ENCODE measurements at regions not wholly inside any gene's neighbourhood (a gene's known extent, or its start where the extent isn't known, plus 50 kb on each side); places are given as distances from the start of the nearest gene placed in this dataset.

GRCh38 chr12:46453428-46453827, 80.9 kb upstream of the SLC38A2 start:
- DNase-seq (ENCODE audit: low spot score) = no peak
- no peak for FAIRE-seq

DNA sequence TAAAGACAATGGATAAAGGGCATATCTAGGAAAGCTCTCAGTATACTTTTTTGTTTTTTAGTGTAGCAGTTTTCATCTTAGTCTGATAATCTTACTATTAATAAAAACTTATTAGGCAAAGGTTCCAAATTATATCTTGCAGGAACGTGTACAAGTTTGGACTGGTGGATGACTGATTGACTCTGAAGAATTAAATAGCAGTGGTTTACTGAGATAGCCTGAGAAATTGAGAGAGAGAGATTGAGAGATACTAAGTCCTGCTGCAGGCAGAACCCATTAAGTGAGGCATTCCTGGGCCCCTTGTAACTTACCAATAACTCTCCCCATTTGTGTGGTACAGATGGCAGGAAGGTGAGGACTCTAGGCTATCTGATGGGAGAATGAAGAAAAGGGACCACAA, 80.2 kb upstream of the SLC38A2 start:
- FAIRE-seq (no peak), DNase-seq (ENCODE audit: low spot score) (no peak)

GRCh38 chr12:46452061-46452615, 79.6 kb upstream of the SLC38A2 start:
- FAIRE-seq (no peak), DNase-seq (ENCODE audit: low spot score) (no peak)

DNA sequence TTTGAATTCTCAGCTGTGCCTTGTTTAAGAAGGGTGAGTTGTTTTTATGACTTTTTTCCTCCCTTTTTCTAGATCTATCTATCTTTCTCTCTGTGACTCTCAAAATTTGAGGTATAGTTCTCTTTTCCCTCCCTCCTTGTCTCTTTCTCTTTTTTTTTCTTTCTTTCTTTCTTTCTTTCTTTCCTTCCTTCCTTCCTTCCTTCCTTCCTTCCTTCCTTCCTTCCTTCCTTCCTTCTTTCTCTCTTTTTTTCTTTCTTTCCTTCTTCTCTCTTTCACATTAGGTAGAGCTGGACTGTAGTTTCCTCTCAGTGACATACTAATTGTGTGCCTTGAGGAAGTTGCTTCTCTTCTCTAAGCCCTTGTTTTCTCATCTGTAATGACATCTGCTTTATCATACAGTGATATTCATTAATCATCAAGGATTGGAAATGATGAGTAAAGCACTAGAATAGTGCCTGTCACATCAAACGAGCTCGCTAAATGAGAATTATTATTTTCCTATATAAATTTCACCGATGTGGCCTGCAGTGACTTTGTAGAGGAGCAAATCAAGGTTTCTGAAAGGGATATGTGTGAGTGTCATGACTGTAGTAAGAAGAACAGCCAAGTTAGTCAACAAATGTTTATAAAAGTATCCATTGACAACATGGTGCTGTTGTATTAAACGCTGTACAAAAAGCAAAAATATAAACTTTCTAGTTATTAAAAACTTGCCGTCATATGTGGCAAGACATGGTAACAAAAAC, 78.9 kb upstream of the SLC38A2 start:
- FAIRE-seq = no peak
- DNase-seq (ENCODE audit: low spot score) = no peak

DNA sequence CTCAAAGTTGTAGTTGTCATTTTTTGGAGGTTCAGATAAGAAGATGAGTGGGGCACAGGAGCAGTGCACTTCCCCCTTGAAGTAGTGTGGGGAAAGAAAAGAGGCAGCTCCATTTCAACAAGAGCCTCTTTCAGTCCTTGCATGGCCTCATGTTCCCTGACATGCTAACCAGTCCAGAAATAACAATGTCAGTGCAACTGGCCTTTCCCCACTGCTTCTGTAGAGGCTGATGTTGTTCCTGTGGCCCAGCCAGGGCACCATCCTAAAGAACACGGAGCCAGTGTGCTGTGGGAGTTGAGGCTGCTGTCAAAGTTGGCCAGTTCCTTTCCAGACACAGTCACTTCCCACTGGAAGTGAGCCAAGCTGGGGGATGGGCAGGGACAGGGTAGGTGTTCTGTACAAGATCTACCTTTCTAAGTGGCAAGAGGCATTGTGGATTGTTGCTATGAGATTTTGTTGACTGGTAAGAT, 77.7 kb upstream of the SLC38A2 start:
- FAIRE-seq = no peak
- DNase-seq (ENCODE audit: low spot score) = no peak

GRCh38 chr12:46449856-46450255, 77.3 kb upstream of the SLC38A2 start:
- FAIRE-seq (no peak), DNase-seq (ENCODE audit: low spot score) (no peak)

- FAIRE-seq = no peak
- no peak for DNase-seq (ENCODE audit: low spot score)
These were observed 76.7 kb upstream of the SLC38A2 start for GRCh38 chr12:46449316-46449715.

- FAIRE-seq (no peak), DNase-seq (ENCODE audit: low spot score) (no peak)
These were observed 74.1 kb upstream of the SLC38A2 start for GRCh38 chr12:46446645-46447044.

GRCh38 chr12:46445551-46446235, 73.1 kb upstream of the SLC38A2 start:
- FAIRE-seq (no peak), DNase-seq (ENCODE audit: low spot score) (no peak)

GRCh38 chr12:46445093-46445492, 72.5 kb upstream of the SLC38A2 start:
- FAIRE-seq (no peak), DNase-seq (ENCODE audit: low spot score) (no peak)

GRCh38 chr12:46443594-46444263, 71.2 kb upstream of the SLC38A2 start:
- DNase-seq (ENCODE audit: low spot score) (no peak), FAIRE-seq (no peak)

- no peak for DNase-seq (ENCODE audit: low spot score)
- no peak for FAIRE-seq
These were observed 70.2 kb upstream of the SLC38A2 start for GRCh38 chr12:46442738-46443137.

DNA sequence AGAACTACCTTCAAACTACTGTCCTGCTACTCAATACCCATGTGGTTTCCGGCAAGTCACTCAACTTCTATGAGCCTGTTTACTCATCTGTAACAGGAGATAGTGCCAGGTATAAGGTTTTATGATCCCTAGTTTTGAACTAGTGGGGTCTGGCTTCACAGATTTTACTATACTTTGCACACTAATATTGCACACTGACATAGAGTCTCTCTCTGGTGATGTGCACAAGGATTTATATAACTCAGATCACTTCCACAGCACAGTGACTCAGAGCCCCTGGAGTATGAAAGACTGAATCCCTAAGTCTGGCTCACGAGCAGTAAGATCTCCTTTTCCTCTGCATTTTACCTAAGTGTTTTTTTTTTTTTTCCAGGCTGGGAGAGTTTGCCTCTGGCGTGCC, 69.7 kb upstream of the SLC38A2 start:
- DNase-seq (ENCODE audit: low spot score) (peak; percentile 50), FAIRE-seq (peak; percentile 76)

DNA sequence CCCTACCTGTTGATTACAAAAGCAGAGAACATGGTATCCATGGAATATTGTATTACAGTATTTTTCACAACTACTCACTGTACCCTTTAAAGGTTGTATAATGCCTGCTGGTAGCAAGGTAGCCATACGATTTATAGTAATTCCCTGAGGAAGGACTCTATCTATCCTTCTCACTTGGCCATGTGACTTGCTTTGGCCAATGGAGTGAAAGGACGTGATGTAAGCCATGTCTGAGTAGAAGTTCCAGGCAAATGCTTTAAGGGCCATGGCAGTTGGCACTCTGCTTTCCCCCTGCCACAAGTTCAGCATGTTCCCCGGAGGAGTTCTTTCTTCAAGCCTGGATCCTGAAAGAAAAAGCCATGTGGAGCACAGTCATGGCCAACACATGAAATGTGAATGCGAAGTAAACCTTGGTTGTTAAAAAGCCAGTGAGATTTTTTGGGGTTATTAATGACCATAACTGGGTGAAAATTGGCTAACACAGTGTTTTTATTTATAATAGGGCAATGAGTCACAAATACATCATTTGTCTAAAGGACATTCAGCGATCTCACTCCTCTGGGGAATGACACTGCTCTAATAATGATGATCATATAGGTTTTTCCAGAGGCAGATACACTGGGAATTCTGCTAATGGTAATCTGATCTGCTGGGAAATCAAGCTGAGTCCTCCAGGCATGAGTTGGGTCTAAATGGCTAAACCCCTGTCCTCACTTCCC, 67.4 kb upstream of the SLC38A2 start:
- FAIRE-seq (no peak), DNase-seq (ENCODE audit: low spot score) (no peak)

DNA sequence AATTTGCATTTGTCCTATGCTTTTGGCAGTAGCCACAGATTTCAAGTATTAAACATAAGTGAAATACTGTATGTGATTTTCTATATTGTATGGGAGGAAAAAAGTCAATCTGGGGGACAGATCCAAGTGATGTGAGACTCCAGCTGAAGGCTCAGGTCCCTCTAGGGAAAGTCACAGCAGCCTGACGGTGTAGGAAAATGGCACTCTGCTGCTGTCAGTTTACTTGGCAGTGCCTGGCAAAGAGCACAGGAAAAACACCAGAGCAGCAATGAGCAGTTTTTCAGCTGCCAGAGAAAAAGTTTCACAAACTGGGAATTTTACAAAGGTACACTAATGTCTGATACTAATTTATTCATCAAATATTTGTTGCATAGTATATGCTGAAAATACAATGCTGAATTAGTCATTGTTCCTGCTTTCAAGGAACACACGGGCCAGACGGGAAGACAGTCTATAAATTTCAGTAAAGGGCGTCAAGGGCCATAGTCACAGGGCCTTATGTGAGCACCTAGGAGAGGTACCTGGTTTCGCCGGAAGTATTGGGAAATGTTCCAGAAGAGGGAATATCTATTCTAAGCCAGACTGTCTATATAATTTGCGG, 66.2 kb upstream of the SLC38A2 start:
- no peak for DNase-seq (ENCODE audit: low spot score)

GRCh38 chr12:46438256-46438655, 65.7 kb upstream of the SLC38A2 start:
- FAIRE-seq (no peak), DNase-seq (ENCODE audit: low spot score) (no peak)

More for the DNA sequence above, 66.2 kb upstream of the SLC38A2 start:
- FAIRE-seq = no peak

DNA sequence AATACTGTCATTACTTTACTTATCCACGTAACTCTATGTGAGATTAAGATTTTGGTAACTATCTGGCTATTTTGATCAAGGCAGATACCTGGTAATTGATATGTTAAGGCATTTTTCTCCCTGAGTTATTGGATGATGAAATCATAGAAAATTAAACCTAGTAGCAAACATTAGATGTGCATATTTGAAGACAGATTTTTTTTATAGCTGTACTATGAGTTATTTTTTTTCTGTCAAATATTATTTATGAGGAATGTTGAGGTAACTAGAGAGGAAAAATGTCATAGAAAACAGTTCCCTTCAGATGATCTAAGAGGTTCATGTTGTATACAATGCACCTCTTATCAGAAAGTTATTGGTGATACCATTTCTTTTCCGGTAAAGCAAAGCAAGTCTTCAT, 64.9 kb upstream of the SLC38A2 start:
- DNase-seq (ENCODE audit: low spot score) (no peak), FAIRE-seq (no peak)

DNA sequence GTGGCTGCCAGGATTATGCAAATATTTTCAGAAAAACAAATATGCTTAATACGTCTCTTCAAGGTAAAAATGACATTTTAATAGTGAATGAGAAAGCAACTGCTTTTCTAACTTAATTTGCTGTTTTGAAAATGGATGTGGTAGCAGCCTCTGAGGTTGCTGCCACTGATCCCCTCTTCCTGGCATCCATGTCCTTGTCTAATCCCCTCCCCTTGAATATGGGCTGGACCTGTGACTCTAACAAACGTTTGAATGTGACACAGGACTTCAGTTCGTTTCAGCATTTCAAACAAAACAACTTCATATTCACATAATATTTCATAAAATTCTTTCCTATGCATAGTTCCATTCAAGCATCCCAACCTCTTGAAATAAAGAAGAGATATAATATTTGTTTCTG, 64.2 kb upstream of the SLC38A2 start:
- DNase-seq (ENCODE audit: low spot score) (no peak), FAIRE-seq (no peak)

- no peak for FAIRE-seq
These were observed 63.1 kb upstream of the SLC38A2 start for GRCh38 chr12:46435625-46436024.

DNA sequence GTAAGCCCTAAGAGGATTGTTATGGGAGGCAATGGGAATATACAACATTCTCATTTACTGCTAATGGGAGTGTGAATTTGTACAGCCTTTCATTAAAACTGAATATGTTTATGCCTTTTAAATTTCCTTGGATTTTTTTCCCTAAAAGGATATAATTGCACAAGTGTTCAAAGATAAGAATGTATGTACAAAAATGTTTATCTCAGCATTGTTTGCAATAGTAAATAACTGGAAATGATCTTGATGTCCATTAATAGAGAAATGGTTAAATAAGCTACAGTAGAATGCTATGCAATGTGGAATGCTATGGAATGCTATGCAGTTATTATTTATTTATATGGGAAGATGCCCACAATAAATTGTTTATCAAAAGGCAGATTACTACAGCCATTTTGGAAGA, 62.5 kb upstream of the SLC38A2 start:
- DNase-seq (ENCODE audit: low spot score) (no peak), FAIRE-seq (no peak)

More at GRCh38 chr12:46435625-46436024, 63.1 kb upstream of the SLC38A2 start:
- no peak for DNase-seq (ENCODE audit: low spot score)

DNA sequence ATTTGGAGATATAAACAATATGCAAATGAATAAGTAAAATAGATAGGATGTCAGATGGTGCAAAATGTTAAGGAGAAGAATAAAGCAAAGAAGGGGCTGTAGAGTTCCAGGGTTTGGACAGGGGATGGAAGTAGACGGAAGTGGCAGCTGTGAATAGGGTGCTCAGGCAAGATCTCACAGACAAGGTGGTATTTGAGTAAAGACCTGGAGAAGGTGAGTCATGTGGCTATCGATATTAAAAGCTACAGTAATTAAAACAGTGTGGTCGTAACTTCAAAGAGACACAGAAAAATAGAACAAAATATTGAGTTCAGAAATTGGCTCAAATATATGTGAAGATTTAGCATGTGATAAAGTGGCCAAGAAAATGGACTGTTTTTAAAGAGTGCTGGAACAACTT, 61.3 kb upstream of the SLC38A2 start:
- FAIRE-seq (no peak), DNase-seq (ENCODE audit: low spot score) (no peak)
